RWPE2 (cell line): ENCODE measurements at regions not wholly inside any gene's neighbourhood (a gene's known extent, or its start where the extent isn't known, plus 50 kb on each side); places are given as distances from the start of the nearest gene placed in this dataset.

Experiments used
- ATAC-seq: fragments of 200-7000 bp; cut with Tn5 transposase; 3 replicates; pipeline ENCODE4 v1.9.1; 2021; ENCODE audit warnings: low read depth
- DNase-seq: peaks from one replicate; pipeline ENCODE4 v3.0.0-alpha.2; 2020; ENCODE audit warnings: low spot score
- H3K27ac ChIP-seq: fragments of 450-650 bp; 2 replicates; pipeline ENCODE4 v1.5.1; 2017; ENCODE audit warnings: mild to moderate bottlenecking; ENCODE audit not compliant: poor library complexity, severe bottlenecking
- H3K27me3 ChIP-seq: fragments of 250-450 bp; sonication (Bioruptor Pico); 2 replicates; pipeline ENCODE4 v1.5.1; 2021; ENCODE audit warnings: mild to moderate bottlenecking, moderate library complexity; ENCODE audit not compliant: insufficient read depth, poor library complexity, severe bottlenecking
- H3K36me3 ChIP-seq: fragments of 250-450 bp; sonication (Bioruptor Pico); 2 replicates; pipeline ENCODE4 v1.5.1; 2020; ENCODE audit warnings: low read depth, mild to moderate bottlenecking, moderate library complexity
- H3K4me1 ChIP-seq: fragments of 250-450 bp; sonication (Bioruptor Pico); 2 replicates; pipeline ENCODE4 v1.5.1; 2021; ENCODE audit warnings: mild to moderate bottlenecking, moderate library complexity; ENCODE audit not compliant: insufficient read depth, poor library complexity, severe bottlenecking
- H3K4me3 ChIP-seq: fragments of 250-450 bp; sonication (Bioruptor Pico); 2 replicates; pipeline ENCODE4 v1.5.1; 2021; ENCODE audit warnings: mild to moderate bottlenecking, moderate library complexity; ENCODE audit not compliant: severe bottlenecking
- H3K9me3 ChIP-seq: fragments of 250-450 bp; sonication (Bioruptor Pico); 2 replicates; pipeline ENCODE4 v1.5.1; 2021; ENCODE audit warnings: mild to moderate bottlenecking, moderate library complexity; ENCODE audit not compliant: severe bottlenecking
- CTCF ChIP-seq: fragments of 450-650 bp; IDR thresholded peaks from one replicate; pipeline ENCODE4 v1.5.1; 2017; ENCODE audit warnings: mild to moderate bottlenecking, moderate library complexity; ENCODE audit not compliant: poor library complexity, severe bottlenecking

- no peaks in the 10 kb centered on the region for H3K4me1 ChIP-seq
- no peak for DNase-seq
- H3K27ac ChIP-seq = no peak overlapping the region
- H3K27me3 ChIP-seq = no peaks in the 10 kb centered on the region
- no peak for ATAC-seq
- H3K9me3 ChIP-seq = no peaks in the 10 kb centered on the region
- H3K4me3 ChIP-seq = no peak overlapping the region
- TF ChIP-seq CTCF = no peak
- no peaks in the 10 kb centered on the region for H3K36me3 ChIP-seq
These were observed 352.6 kb downstream of the OSTF1 start for GRCh38 chr9:75440914-75441313.

GRCh38 chr9:75445144-75445543, 356.8 kb downstream of the OSTF1 start:
- H3K27me3 ChIP-seq = no peaks in the 10 kb centered on the region
- no peaks in the 10 kb centered on the region for H3K36me3 ChIP-seq
- H3K4me3 ChIP-seq = no peak overlapping the region
- H3K9me3 ChIP-seq = no peaks in the 10 kb centered on the region
- TF ChIP-seq CTCF = no peak
- no peaks in the 10 kb centered on the region for H3K4me1 ChIP-seq
- DNase-seq = no peak
- no peak for ATAC-seq
- no peak overlapping the region for H3K27ac ChIP-seq

- ATAC-seq (no peak), DNase-seq (no peak)
- TF ChIP-seq CTCF = no peak
- H3K36me3 ChIP-seq = no peaks in the 10 kb centered on the region
- no peaks in the 10 kb centered on the region for H3K4me1 ChIP-seq
- no peak overlapping the region for H3K27ac ChIP-seq
- no peaks in the 10 kb centered on the region for H3K27me3 ChIP-seq
- no peaks in the 10 kb centered on the region for H3K9me3 ChIP-seq
- no peak overlapping the region for H3K4me3 ChIP-seq
These were observed 359.0 kb downstream of the OSTF1 start for GRCh38 chr9:75447281-75447680.

- Histone ChIP-seq H3K4me3 (no peak overlapping the region), H3K27ac (no peak overlapping the region), H3K4me1 (no peaks in the 10 kb centered on the region), H3K9me3 (no peaks in the 10 kb centered on the region), H3K27me3 (no peaks in the 10 kb centered on the region), H3K36me3 (no peaks in the 10 kb centered on the region)
- no peak for TF ChIP-seq CTCF
- no peak for ATAC-seq
- DNase-seq = no peak
These were observed 360.0 kb downstream of the OSTF1 start for GRCh38 chr9:75448281-75448680.

GRCh38 chr9:75448955-75449354, 360.6 kb downstream of the OSTF1 start:
- no peaks in the 10 kb centered on the region for H3K27me3 ChIP-seq
- no peak overlapping the region for H3K27ac ChIP-seq
- H3K4me1 ChIP-seq = no peaks in the 10 kb centered on the region
- DNase-seq (no peak), ATAC-seq (no peak)
- no peak for TF ChIP-seq CTCF
- H3K36me3 ChIP-seq = no peaks in the 10 kb centered on the region
- no peak overlapping the region for H3K4me3 ChIP-seq
- H3K9me3 ChIP-seq = no peaks in the 10 kb centered on the region
